Breast epithelium (tissue), 3 donors: ENCODE measurements at regions not wholly inside any gene's neighbourhood (a gene's known extent, or its start where the extent isn't known, plus 50 kb on each side); places are given as distances from the start of the nearest gene placed in this dataset.

Experiments used
- CTCF ChIP-seq, 3 donors: fragments of 450-650 bp; IDR thresholded peaks; one replicate each; pipeline ENCODE4 v1.5.1; 2016 to 2017; ENCODE audit warnings: antibody characterized with exemption in 3 of 3, mild to moderate bottlenecking in 3 of 3, moderate library complexity in 3 of 3
- POLR2A ChIP-seq: fragments of 450-650 bp; IDR thresholded peaks from one replicate; pipeline ENCODE4 v1.6.1; 2016; ENCODE audit warnings: antibody characterized with exemption, mild to moderate bottlenecking, moderate library complexity
- POLR2AphosphoS5 ChIP-seq, 3 donors: sonication (generic); formaldehyde crosslinking; IDR thresholded peaks; one replicate each; pipeline ENCODE4 v1.6.1; 2017; ENCODE audit warnings: antibody characterized with exemption in 3 of 3

DNA sequence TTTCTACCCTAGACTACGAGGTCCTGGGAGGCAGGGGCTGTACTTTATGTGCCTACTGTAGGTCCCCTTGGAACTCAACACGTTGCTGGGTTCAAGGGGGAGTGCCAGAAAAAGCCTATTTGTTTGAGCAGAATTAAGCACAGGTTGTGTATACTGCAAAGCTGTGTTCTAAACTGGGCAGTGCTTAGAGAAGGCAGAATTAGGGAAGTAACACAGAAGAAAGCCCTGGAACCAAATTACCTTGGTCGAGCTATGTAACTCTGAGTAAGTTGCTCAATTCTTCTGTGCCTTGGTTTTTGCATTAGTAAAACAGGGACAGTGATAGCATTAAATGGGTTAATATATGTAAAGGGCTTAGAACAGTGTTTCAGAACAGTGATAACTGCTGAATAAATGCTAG lies 245.0 kb upstream of the SFRP2 start:
- TF ChIP-seq POLR2A, result no peak
- TF ChIP-seq CTCF (IDR thresholded peaks at IDR 0.05), result no peak
- TF ChIP-seq POLR2AphosphoS5 (IDR thresholded peaks at IDR 0.05), result no peak
